ENCODE measurements at regions not wholly inside any gene's neighbourhood (a gene's known extent, or its start where the extent isn't known, plus 50 kb on each side); places are given as distances from the start of the nearest gene placed in this dataset.

DNA sequence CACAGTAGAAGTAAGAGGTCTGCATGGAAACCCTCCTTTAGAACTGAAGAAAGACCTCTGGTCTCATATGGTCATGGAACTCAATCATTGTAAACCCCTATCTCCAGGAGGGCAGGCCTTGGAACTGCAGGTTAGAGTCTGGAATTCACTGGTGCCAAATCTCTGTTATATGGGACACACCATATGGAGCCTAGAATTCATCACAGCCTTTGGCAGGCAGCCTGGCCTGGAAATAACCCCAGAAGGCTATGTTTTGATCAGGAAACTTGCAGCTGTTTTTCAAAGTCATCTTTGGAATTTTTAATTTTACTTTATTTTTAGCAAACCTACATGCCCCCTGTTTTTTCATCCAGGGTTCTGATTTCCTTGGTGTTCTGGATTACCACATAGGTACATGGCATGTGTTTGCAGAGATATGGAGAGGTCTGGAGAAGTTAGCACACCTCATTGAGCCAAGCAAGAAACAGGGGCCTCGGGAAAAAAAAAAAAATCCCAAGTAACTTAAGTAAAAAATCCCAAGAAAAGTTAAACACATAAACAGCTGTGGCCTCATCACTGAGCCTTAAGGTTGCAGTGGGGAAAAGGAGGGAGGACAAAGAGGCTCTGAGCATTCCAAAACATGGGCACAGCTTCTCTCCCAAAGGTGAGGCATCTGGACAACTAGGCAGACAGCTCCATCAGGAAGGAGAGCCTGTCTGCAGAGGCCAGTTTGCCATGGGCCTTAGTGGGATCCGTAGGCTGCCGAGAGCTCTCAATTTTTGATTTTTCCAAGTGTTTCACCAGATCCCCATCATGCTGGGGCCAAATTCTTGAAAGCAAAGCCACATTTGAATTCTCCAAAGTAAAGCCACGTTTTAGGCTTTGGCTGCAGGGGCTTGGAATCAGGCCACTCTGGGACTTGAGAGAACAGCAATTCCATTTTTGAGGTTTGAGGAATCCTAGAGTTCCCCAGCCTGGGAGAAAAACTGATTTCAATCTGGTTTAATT lies 339.6 kb upstream of the TBX3 start:
- Histone ChIP-seq H3K9me1 (replicated peaks; ENCODE audit: control insufficient read depth, extremely low read depth, insufficient read depth, low read length) (no peaks in the 10 kb centered on the region), H3K4me3 (replicated peaks in 1 of 3; ENCODE audit: insufficient read depth in 1 of 3, low read depth in 1 of 3, low read length in 3 of 3) (no peak overlapping the region), H3K36me3 (ENCODE audit: control insufficient read depth in 2 of 2, extremely low read depth in 1 of 2, insufficient read depth in 2 of 2, low read length in 2 of 2) (no peaks in the 10 kb centered on the region), H3K4me1 (ENCODE audit: control insufficient read depth, extremely low read depth, insufficient read depth, low read length) (no peaks in the 10 kb centered on the region), H3K27ac (ENCODE audit: insufficient read depth, low read depth, low read length) (no peak overlapping the region), H2AFZ (ENCODE audit: low read depth, low read length) (no peak overlapping the region), H4K20me1 (replicated peaks; ENCODE audit: control insufficient read depth, extremely low read depth, insufficient read depth, low read length) (no peaks in the 10 kb centered on the region), H3K27me3 (ENCODE audit: control insufficient read depth in 2 of 2, insufficient read depth in 2 of 2, low read length in 2 of 2) (no peaks in the 10 kb centered on the region), H3K9ac (replicated peaks; ENCODE audit: extremely low read depth, insufficient read depth, low read length) (no peak overlapping the region), H3K4me2 (ENCODE audit: insufficient read depth, low read length) (no peak overlapping the region), H3K9me3 (replicated peaks; ENCODE audit: control insufficient read depth, insufficient read depth, low read length) (peaks cover 11% of the 10 kb centered on the region), H3K79me2 (ENCODE audit: control insufficient read depth, insufficient read depth, low read length) (no peaks in the 10 kb centered on the region)
- TF ChIP-seq FOS (IDR thresholded peaks at IDR 0.05; ENCODE audit: borderline replicate concordance, insufficient read depth, low read length) (no peak), POLR2A (IDR thresholded peaks at IDR 0.05; ENCODE audit: low read depth, low read length) (no peak), POLR2AphosphoS5 (IDR thresholded peaks at IDR 0.05; ENCODE audit: insufficient read depth, low read depth, low read length) (no peak), GATA2 (IDR thresholded peaks at IDR 0.05; ENCODE audit: insufficient read depth, insufficient read length, low read depth, low read length) (no peak), JUN (IDR thresholded peaks at IDR 0.05; ENCODE audit: borderline replicate concordance, insufficient read depth, insufficient read length, low read depth) (no peak)
- CTCF ChIA-PET, result no interaction called here
- FAIRE-seq, result no peak
- POLR2A ChIA-PET, result no interaction called here
- DNase-seq (ENCODE audit: low read depth, low spot score), result no peak
- no TSS peak for BruUV-seq (replicated peaks)
- dilution Hi-C loops (cut with MboI; ENCODE audit: extremely low pct_ligation_motif_present, low sequenced_read_pairs) (no loop called here), intact Hi-C loops (cut with micrococcal nuclease) (no loop called here)

DNA sequence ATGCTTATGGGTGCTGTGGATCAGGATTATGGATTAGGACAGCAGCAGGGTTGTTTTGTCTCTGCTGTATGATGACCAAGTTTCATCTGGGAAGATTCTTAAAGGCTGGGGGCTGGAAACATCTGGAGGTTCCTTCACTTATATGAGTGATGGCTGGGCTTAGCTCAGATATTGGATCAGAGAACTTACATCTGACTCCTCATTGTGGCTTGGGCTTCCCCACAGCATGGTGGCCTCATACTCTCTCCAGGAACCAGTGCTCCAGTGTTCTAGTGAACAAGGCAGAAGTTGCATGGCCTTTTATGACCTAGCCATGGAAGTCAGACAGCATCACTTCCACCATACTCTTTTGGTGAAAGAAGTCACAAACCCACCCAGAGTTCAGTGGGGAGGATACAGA lies 336.1 kb upstream of the TBX3 start:
- dilution Hi-C loops (cut with MboI; ENCODE audit: extremely low pct_ligation_motif_present, low sequenced_read_pairs), result no loop called here
- CTCF ChIA-PET, result no interaction called here
- POLR2A ChIA-PET, result no interaction called here
- no peaks in the 10 kb centered on the region for H3K27me3 ChIP-seq (ENCODE audit: control insufficient read depth in 2 of 2, insufficient read depth in 2 of 2, low read length in 2 of 2)
- TF ChIP-seq MYC (IDR thresholded peaks at IDR 0.05; ENCODE audit: low read depth, low read length), result no peak
- no peak for TF ChIP-seq GATA2 (IDR thresholded peaks at IDR 0.05; ENCODE audit: insufficient read depth, insufficient read length, low read depth, low read length)
- TF ChIP-seq FOS (IDR thresholded peaks at IDR 0.05; ENCODE audit: borderline replicate concordance, insufficient read depth, low read length), result no peak
- TF ChIP-seq, protein P1, sequence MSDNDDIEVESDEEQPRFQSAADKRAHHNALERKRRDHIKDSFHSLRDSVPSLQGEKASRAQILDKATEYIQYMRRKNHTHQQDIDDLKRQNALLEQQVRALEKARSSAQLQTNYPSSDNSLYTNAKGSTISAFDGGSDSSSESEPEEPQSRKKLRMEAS (IDR thresholded peaks at IDR 0.05; ENCODE audit: insufficient read depth, insufficient read length), result no peak
- TF ChIP-seq POLR2AphosphoS5 (IDR thresholded peaks at IDR 0.05; ENCODE audit: insufficient read depth, low read depth, low read length), result no peak
- TF ChIP-seq POLR2A (IDR thresholded peaks at IDR 0.05; ENCODE audit: low read depth, low read length), result no peak
- intact Hi-C loops (cut with micrococcal nuclease), result no loop called here
- no peak overlapping the region for H3K4me3 ChIP-seq (replicated peaks in 1 of 3; ENCODE audit: insufficient read depth in 1 of 3, low read depth in 1 of 3, low read length in 3 of 3)
- H3K9me1 ChIP-seq (replicated peaks; ENCODE audit: control insufficient read depth, extremely low read depth, insufficient read depth, low read length), result no peaks in the 10 kb centered on the region
- BruUV-seq (replicated peaks), result no TSS peak
- no peaks in the 10 kb centered on the region for H3K4me1 ChIP-seq (ENCODE audit: control insufficient read depth, extremely low read depth, insufficient read depth, low read length)
- no peaks in the 10 kb centered on the region for H3K79me2 ChIP-seq (ENCODE audit: control insufficient read depth, insufficient read depth, low read length)
- H3K9me3 ChIP-seq (replicated peaks; ENCODE audit: control insufficient read depth, insufficient read depth, low read length), result peaks cover 5% of the 10 kb centered on the region
- no peak for DNase-seq (ENCODE audit: low read depth, low spot score)
- H3K4me2 ChIP-seq (ENCODE audit: insufficient read depth, low read length), result no peak overlapping the region
- H3K36me3 ChIP-seq (ENCODE audit: control insufficient read depth in 2 of 2, extremely low read depth in 1 of 2, insufficient read depth in 2 of 2, low read length in 2 of 2), result no peaks in the 10 kb centered on the region
- no peaks in the 10 kb centered on the region for H4K20me1 ChIP-seq (replicated peaks; ENCODE audit: control insufficient read depth, extremely low read depth, insufficient read depth, low read length)
- no peak for FAIRE-seq
- H3K9ac ChIP-seq (replicated peaks; ENCODE audit: extremely low read depth, insufficient read depth, low read length), result no peak overlapping the region
- H2AFZ ChIP-seq (ENCODE audit: low read depth, low read length), result no peak overlapping the region
- no peak overlapping the region for H3K27ac ChIP-seq (ENCODE audit: insufficient read depth, low read depth, low read length)

All from endothelial cell of umbilical vein (primary cell).